Erythroblast (primary cell): ENCODE measurements at regions not wholly inside any gene's neighbourhood (a gene's known extent, or its start where the extent isn't known, plus 50 kb on each side); places are given as distances from the start of the nearest gene placed in this dataset.

Experiments
- GATA1 ChIP-seq: IDR thresholded peaks from 2 replicates; pipeline ENCODE4 v1.6.1; 2011; ENCODE audit warnings: low read depth, mild to moderate bottlenecking, control low read depth, low read length, moderate library complexity
- POLR2A ChIP-seq: IDR thresholded peaks from 2 replicates; pipeline ENCODE4 v1.6.1; 2011; ENCODE audit warnings: mild to moderate bottlenecking, low read length

- TF ChIP-seq POLR2A (no peak), GATA1 (no peak)
Measured at GRCh38 chr1:195096051-195096521, 1512.2 kb downstream of the KCNT2 start.
